NCI-H1436 (cell line): ENCODE measurements at regions not wholly inside any gene's neighbourhood (a gene's known extent, or its start where the extent isn't known, plus 50 kb on each side); places are given as distances from the start of the nearest gene placed in this dataset.

Source experiments
- DNase-seq: peaks from one replicate; lab custom pipeline; 2025; lab: John Stamatoyannopoulos, UW

- no peak for DNase-seq
Measured at GRCh38 chr13:22226086-22226485, 555.2 kb downstream of the FGF9 start.

- no peak for DNase-seq
Measured at GRCh38 chr13:22227895-22228294, 557.0 kb downstream of the FGF9 start.

- no peak for DNase-seq
Measured at GRCh38 chr13:22229916-22230315, 559.0 kb downstream of the FGF9 start.

GRCh38 chr13:22232186-22232585, 561.3 kb downstream of the FGF9 start:
- no peak for DNase-seq

GRCh38 chr13:22235285-22235949, 564.5 kb downstream of the FGF9 start:
- no peak for DNase-seq

- DNase-seq: no peak
Measured at GRCh38 chr13:22235950-22236290, 565.0 kb downstream of the FGF9 start.

- no peak for DNase-seq
Measured at GRCh38 chr13:22238269-22238668, 567.4 kb downstream of the FGF9 start.

- DNase-seq: no peak
Measured at GRCh38 chr13:22240716-22241115, 569.8 kb downstream of the FGF9 start.

- no peak for DNase-seq
Measured at GRCh38 chr13:22243469-22244163, 572.7 kb downstream of the FGF9 start.

- DNase-seq: no peak
Measured at GRCh38 chr13:22252281-22252830, 581.5 kb downstream of the FGF9 start.

GRCh38 chr13:22253107-22253506, 582.2 kb downstream of the FGF9 start:
- DNase-seq: no peak

- DNase-seq: no peak
Measured at GRCh38 chr13:22256111-22256639, 585.3 kb downstream of the FGF9 start.

GRCh38 chr13:22262001-22262885, 591.4 kb downstream of the FGF9 start:
- no peak for DNase-seq

- DNase-seq: no peak
Measured at GRCh38 chr13:22263185-22263584, 592.3 kb downstream of the FGF9 start.

GRCh38 chr13:22265563-22265962, 594.7 kb downstream of the FGF9 start:
- no peak for DNase-seq

- DNase-seq: no peak
Measured at GRCh38 chr13:22270881-22271280, 600.0 kb downstream of the FGF9 start.

GRCh38 chr13:22271903-22272302, 601.0 kb downstream of the FGF9 start:
- DNase-seq: no peak

- no peak for DNase-seq
Measured at GRCh38 chr13:22275393-22275792, 604.5 kb downstream of the FGF9 start.

- no peak for DNase-seq
Measured at GRCh38 chr13:22276616-22277015, 605.7 kb downstream of the FGF9 start.

GRCh38 chr13:22278336-22278929, 607.6 kb downstream of the FGF9 start:
- DNase-seq: peak; percentile 6

GRCh38 chr13:22285867-22286266, 615.0 kb downstream of the FGF9 start:
- DNase-seq: no peak

GRCh38 chr13:22286338-22286737, 615.5 kb downstream of the FGF9 start:
- no peak for DNase-seq
